Stimulated activated CD4-positive, alpha-beta T cell treated with anti-CD3 and anti-CD28 coated beads, Interleukin-2, amount 100 ng/mL, for 4 hours (primary cell): ENCODE measurements at regions not wholly inside any gene's neighbourhood (a gene's known extent, or its start where the extent isn't known, plus 50 kb on each side); places are given as distances from the start of the nearest gene placed in this dataset.

ENCODE experiments used
- DNase-seq: peaks from one replicate; pipeline ENCODE4 v3.0.0-alpha.2; 2020; ENCODE audit warnings: low read depth

- DNase-seq: no peak
Measured at GRCh38 chr10:6980353-6980752, 400.3 kb upstream of the PRKCQ start.

GRCh38 chr10:6979371-6979770 lies 399.3 kb upstream of the PRKCQ start:
- no peak for DNase-seq

GRCh38 chr10:6978187-6978627 lies 398.1 kb upstream of the PRKCQ start:
- DNase-seq: no peak

- DNase-seq: no peak
Measured at GRCh38 chr10:6977398-6978186, 397.5 kb upstream of the PRKCQ start.

- DNase-seq: no peak
Measured at GRCh38 chr10:6973899-6974298, 393.8 kb upstream of the PRKCQ start.

GRCh38 chr10:6972226-6972625 lies 392.1 kb upstream of the PRKCQ start:
- no peak for DNase-seq

GRCh38 chr10:6969659-6970058 lies 389.6 kb upstream of the PRKCQ start:
- no peak for DNase-seq

GRCh38 chr10:6964543-6964942 lies 384.5 kb upstream of the PRKCQ start:
- no peak for DNase-seq

- no peak for DNase-seq
Measured at GRCh38 chr10:6962576-6962975, 382.5 kb upstream of the PRKCQ start.

GRCh38 chr10:6958711-6959110 lies 378.6 kb upstream of the PRKCQ start:
- DNase-seq: no peak

- no peak for DNase-seq
Measured at GRCh38 chr10:6958254-6958653, 378.2 kb upstream of the PRKCQ start.

- no peak for DNase-seq
Measured at GRCh38 chr10:6957851-6958250, 377.8 kb upstream of the PRKCQ start.

- no peak for DNase-seq
Measured at GRCh38 chr10:6956562-6956961, 376.5 kb upstream of the PRKCQ start.

- DNase-seq: no peak
Measured at GRCh38 chr10:6953271-6953801, 373.3 kb upstream of the PRKCQ start.

GRCh38 chr10:6951732-6952131 lies 371.7 kb upstream of the PRKCQ start:
- DNase-seq: no peak

GRCh38 chr10:6950133-6950532 lies 370.1 kb upstream of the PRKCQ start:
- DNase-seq: no peak

GRCh38 chr10:6944436-6944835 lies 364.4 kb upstream of the PRKCQ start:
- no peak for DNase-seq

- DNase-seq: no peak
Measured at GRCh38 chr10:6938384-6938783, 358.3 kb upstream of the PRKCQ start.

- no peak for DNase-seq
Measured at GRCh38 chr10:6936931-6937330, 356.9 kb upstream of the PRKCQ start.

GRCh38 chr10:6929148-6929830 lies 349.2 kb upstream of the PRKCQ start:
- no peak for DNase-seq

GRCh38 chr10:6928586-6928985 lies 348.5 kb upstream of the PRKCQ start:
- no peak for DNase-seq

- DNase-seq: no peak
Measured at GRCh38 chr10:6926971-6927370, 346.9 kb upstream of the PRKCQ start.

GRCh38 chr10:6925146-6925545 lies 345.1 kb upstream of the PRKCQ start:
- DNase-seq: no peak
